GM20000 (cell line): ENCODE measurements at regions not wholly inside any gene's neighbourhood (a gene's known extent, or its start where the extent isn't known, plus 50 kb on each side); places are given as distances from the start of the nearest gene placed in this dataset.

Source experiments
- DNase-seq: peaks from one replicate; pipeline ENCODE4 v3.0.0; 2012; ENCODE audit warnings: low spot score
- CTCF ChIP-seq: IDR thresholded peaks from 2 replicates; pipeline ENCODE4 v1.5.1; 2012; ENCODE audit warnings: mild to moderate bottlenecking, control low read depth; ENCODE audit errors: extremely low read depth, missing control alignments

DNA sequence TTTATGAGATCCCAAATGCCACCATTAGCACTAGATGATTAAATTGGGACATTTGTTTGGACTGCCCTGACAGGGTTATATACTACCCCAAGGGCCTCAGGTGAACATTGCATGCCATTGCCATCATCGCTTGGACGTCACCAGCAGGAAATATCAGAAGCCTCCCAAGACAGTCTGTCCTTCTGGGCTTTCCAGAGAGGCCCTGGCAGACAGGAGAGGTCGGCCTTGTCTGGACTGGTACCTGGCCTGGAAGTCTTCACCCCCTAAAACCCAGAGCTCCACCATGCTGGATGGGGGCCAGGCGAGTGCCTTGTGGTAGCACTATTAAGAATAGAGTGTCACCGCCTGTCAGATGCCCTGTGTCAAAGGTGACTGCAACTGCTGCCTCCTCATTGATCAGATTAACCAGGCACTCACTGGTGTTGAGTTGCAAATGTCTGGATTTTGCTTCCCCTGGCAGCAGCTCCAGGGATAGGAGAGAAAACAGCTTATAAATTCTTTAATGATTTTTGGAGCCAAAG lies 324.1 kb upstream of the RASGRP1 start:
- DNase-seq, result no peak
- TF ChIP-seq CTCF, result no peak

- TF ChIP-seq CTCF, result no peak
- DNase-seq, result no peak
These were observed 325.6 kb upstream of the RASGRP1 start for GRCh38 chr15:38890194-38890593.

DNA sequence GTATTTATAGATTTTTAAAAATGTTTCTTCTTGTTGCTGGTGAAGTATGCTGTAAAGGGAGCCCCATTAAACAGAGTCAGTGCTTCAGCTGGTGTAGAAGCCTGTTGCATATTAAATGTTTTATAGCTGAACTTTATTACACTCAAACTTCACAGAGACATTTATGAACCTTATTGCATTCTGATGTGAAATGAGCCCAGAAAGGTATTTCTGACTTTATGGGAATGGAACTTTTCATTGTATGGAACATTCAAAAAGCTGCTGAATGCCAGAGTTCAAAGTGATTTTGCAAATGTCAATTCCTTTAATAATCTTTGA lies 329.3 kb upstream of the RASGRP1 start:
- no peak for TF ChIP-seq CTCF
- no peak for DNase-seq

- no peak for TF ChIP-seq CTCF
- DNase-seq, result no peak
These were observed 329.8 kb upstream of the RASGRP1 start for GRCh38 chr15:38894243-38894948.

GRCh38 chr15:38895326-38896255 lies 331.0 kb upstream of the RASGRP1 start:
- TF ChIP-seq CTCF, result no peak
- no peak for DNase-seq

DNA sequence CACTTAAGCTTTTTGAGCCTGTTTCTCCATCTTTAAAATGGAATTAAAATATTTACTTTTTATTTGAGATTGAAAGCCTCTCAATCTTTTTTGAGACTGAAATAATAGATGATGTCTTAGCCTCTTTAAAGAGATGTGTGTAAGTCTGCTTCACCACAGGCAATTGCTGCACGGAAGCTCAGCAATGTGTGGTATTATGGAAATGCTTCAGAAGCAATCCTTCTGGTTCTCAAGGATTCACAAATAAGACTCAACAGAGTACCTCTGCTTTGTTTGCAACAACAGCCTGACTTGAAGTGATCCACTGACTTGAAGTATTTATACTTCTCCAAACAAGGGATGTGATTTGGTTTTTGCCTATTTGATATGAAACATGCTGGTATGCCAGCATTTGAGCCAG lies 332.0 kb upstream of the RASGRP1 start:
- DNase-seq, result no peak
- no peak for TF ChIP-seq CTCF

GRCh38 chr15:38897551-38897950 lies 332.9 kb upstream of the RASGRP1 start:
- TF ChIP-seq CTCF, result no peak
- no peak for DNase-seq
